GM12864 (cell line): ENCODE measurements at regions not wholly inside any gene's neighbourhood (a gene's known extent, or its start where the extent isn't known, plus 50 kb on each side); places are given as distances from the start of the nearest gene placed in this dataset.

Experiments used
- DNase-seq: peaks from one replicate; pipeline ENCODE4 v3.0.0-alpha.2; 2011; ENCODE audit warnings: low read depth
- H3K4me3 ChIP-seq: 2 replicates; pipeline ENCODE4 v1.5.1; 2011; ENCODE audit warnings: mild to moderate bottlenecking, low read depth, low read length, control low read depth
- TF ChIP-seq, protein P1 (sequence below): IDR thresholded peaks from 2 replicates; pipeline ENCODE4 v1.5.1; 2011; ENCODE audit warnings: low read depth, mild to moderate bottlenecking, moderate library complexity, low read length, control low read depth, inconsistent platforms; ENCODE audit errors: missing control alignments

DNA sequence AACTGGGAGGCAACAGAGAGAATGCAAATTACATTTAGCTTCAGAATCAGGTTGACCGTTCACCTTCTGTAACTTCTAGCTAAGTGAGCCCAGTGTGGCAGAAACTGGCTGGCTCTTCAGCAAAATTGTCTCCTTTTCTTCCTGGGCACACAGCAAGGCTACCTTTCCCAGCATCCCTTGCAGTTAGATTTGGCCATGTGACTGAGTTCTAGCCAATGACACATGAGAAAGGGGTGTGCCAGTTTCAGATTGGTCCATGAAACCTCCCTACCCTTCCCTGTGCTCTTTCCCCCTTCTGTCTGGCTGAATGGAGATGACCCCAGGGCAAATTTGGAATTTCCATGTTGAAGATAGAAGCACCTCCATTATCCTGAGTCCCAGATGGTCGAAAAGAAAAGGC, 72.5 kb upstream of the SMIM23 start:
- DNase-seq: no peak
- TF ChIP-seq, protein P1, sequence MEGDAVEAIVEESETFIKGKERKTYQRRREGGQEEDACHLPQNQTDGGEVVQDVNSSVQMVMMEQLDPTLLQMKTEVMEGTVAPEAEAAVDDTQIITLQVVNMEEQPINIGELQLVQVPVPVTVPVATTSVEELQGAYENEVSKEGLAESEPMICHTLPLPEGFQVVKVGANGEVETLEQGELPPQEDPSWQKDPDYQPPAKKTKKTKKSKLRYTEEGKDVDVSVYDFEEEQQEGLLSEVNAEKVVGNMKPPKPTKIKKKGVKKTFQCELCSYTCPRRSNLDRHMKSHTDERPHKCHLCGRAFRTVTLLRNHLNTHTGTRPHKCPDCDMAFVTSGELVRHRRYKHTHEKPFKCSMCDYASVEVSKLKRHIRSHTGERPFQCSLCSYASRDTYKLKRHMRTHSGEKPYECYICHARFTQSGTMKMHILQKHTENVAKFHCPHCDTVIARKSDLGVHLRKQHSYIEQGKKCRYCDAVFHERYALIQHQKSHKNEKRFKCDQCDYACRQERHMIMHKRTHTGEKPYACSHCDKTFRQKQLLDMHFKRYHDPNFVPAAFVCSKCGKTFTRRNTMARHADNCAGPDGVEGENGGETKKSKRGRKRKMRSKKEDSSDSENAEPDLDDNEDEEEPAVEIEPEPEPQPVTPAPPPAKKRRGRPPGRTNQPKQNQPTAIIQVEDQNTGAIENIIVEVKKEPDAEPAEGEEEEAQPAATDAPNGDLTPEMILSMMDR: no peak
- H3K4me3 ChIP-seq: no peak overlapping the region

DNA sequence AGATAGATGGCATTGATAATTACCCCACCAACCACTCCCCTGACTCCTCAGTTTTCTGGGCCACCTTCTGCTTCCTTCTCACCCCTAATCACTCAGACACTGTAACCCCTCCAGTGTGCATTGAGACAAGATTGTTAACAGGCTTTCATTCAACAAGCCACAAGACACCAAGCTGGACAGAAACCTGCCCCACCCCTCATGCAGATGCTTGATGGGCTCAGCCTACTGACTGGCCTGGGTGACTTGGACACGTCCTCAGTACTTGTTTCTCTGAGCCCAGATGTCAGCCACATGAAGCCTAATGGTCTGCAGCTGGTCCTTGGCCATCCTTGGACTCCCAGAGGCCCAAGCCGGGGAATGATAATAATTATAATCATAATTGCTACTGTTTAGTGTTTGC, 71.4 kb upstream of the SMIM23 start:
- TF ChIP-seq, protein P1: no peak
- no peak overlapping the region for H3K4me3 ChIP-seq
- DNase-seq: no peak

DNA sequence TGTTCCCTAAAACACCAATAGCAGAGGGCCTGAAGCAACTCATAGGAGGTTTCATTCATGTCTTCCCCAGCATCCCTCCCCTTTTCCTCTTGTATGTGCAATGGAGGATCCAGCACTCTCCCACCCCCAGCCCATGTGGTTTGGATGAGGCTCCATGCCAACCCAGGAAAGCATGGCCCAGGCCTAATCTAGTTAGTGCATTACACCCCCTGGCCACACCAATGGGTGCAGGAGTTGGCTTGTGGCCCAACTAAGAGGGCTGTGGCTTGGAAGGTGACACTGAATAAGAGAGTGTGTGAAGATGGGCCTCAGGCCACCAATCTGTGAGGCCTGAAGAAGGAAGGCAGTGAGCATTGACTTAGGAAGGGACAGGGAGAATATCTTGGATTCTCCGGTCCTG, 70.8 kb upstream of the SMIM23 start:
- no peak for DNase-seq

DNA sequence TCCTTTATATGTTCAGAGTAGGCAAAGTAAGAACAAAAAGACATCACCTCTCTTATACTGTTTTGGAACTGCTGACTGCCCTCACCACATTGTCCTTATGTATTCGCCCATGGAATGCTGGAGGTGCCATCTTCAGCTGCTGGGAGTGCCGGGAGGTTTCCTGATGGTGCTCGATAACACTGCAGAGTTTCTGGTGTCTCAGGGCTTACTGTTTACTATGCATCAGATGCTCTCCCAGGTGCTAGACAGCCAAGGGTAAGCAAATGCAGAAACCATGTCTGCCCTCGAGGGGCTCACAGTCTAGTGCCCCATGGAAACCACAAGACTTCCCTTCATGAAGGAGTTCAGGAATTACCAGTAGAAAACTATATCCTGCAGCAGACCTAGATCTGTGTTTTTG, 70.1 kb upstream of the SMIM23 start:
- DNase-seq: no peak
- H3K4me3 ChIP-seq: no peak overlapping the region
- TF ChIP-seq, protein P1: no peak

More for the DNA sequence above, 70.8 kb upstream of the SMIM23 start:
- no peak overlapping the region for H3K4me3 ChIP-seq
- TF ChIP-seq, protein P1: no peak

DNA sequence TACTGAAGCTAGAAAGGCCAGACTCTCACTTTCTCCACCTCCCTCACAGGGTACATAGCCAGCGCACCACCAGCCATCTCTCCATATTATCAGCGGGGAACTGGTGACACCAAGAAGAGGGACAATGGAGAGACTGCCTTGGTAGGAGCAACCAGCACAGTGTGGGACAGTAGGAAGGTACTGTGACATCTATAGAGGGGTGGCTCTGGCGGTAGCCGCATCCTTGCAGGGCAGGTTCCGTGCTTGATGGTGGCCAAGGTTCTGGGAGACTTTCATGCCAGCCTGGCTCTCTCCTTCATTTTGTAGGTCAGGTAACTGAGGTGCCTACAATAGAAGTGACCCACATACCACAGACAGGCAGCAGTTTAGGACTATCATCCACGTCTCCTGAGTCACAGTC, 65.5 kb upstream of the SMIM23 start:
- H3K4me3 ChIP-seq: no peak overlapping the region
- TF ChIP-seq, protein P1: no peak
- no peak for DNase-seq

DNA sequence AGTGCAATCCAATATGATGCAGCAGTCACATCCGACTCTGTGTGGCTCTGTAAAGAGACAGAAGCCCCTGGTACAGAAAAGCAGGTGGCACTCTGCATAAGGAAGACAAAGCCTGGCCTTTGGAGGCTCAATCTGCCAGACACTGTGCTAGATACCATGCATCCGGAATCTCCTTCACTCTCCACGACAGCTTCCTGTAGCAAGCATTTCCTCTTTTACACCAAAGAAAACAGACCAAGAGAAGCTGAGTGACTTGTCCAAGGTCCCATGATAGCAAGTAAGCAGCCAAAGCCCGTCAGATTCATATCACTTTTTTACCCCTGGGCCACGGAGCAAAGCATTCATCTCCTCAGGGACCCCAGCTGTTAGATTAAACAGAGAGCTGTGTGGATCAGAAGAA, 64.2 kb upstream of the SMIM23 start:
- TF ChIP-seq, protein P1: no peak
- no peak overlapping the region for H3K4me3 ChIP-seq
- no peak for DNase-seq

DNA sequence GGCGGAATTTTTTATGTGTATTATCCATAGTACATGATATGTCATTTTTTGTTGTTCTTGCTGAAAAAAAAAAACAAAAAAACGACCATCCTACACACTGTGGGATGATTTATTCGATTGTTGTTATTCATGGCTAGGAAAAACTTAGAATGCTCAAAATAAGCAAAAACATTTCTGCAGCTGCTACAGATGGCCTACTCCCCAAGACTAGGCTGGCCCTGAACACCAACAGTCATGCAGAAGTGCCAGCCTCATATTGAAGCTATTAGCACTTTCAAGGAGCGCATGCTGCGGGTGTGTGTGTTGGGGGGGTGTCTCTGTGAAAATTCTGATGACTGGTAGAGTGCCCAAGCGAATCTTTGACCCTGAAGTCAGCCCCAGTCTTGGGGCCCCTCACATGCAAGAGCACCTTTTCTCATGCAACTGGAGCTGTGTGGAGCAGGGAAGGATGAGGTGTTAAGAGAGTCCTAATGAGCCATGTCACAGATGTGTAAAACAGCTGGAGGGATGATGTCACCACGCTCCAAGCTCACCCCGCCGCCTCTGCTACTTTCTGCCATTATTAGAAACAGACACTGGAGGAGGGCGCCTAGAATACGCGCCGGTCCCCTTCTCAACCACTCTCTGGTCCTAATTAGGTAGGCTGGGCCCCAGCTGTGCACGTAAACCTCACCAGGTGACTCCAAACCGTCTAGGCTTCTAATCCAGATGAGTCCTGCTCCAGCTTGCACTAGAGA, 61.0 kb upstream of the SMIM23 start:
- no peak for DNase-seq
- H3K4me3 ChIP-seq: no peak overlapping the region
- TF ChIP-seq, protein P1: no peak
